ENCODE measurements at regions not wholly inside any gene's neighbourhood (a gene's known extent, or its start where the extent isn't known, plus 50 kb on each side); places are given as distances from the start of the nearest gene placed in this dataset.
"Not testable (repeated sequence)": the region's sequence is repeated elsewhere in the genome, so short reads cannot be mapped to it uniquely, and the experiment has no call there.

GRCh38 chr11:114949614-114950351, 271.5 kb downstream of the NXPE2 start:
- Mint-ChIP-seq H3K27ac (no peak overlapping the region), H3K4me3 (no peak overlapping the region), H3K27me3 (no peaks in the 10 kb centered on the region), H3K4me1 (no peaks in the 10 kb centered on the region), H3K36me3 (ENCODE audit: low read depth) (no peaks in the 10 kb centered on the region)
- ATAC-seq (no peak), DNase-seq (no peak)
- H3K9me3 ChIP-seq (ENCODE audit: control insufficient read depth, low read length, poor library complexity, severe bottlenecking), result no peaks in the 10 kb centered on the region

- no peaks in the 10 kb centered on the region for H3K9me3 ChIP-seq (ENCODE audit: control insufficient read depth, low read length, poor library complexity, severe bottlenecking)
- no peak overlapping the region for H3K4me3 Mint-ChIP-seq
- no peaks in the 10 kb centered on the region for H3K36me3 Mint-ChIP-seq (ENCODE audit: low read depth)
- no peak for ATAC-seq
- no peak overlapping the region for H3K27ac Mint-ChIP-seq
- no peak for DNase-seq
- no peaks in the 10 kb centered on the region for H3K4me1 Mint-ChIP-seq
- H3K27me3 Mint-ChIP-seq, result no peaks in the 10 kb centered on the region
These were observed 274.7 kb downstream of the NXPE2 start for GRCh38 chr11:114953039-114953438.

- no peak overlapping the region for H3K4me3 Mint-ChIP-seq
- H3K4me1 Mint-ChIP-seq, result no peaks in the 10 kb centered on the region
- H3K27me3 Mint-ChIP-seq, result no peaks in the 10 kb centered on the region
These were observed 277.6 kb downstream of the NXPE2 start for GRCh38 chr11:114955923-114956322.

GRCh38 chr11:114956566-114956965, 278.2 kb downstream of the NXPE2 start:
- Mint-ChIP-seq H3K4me3 (no peak overlapping the region), H3K27me3 (no peaks in the 10 kb centered on the region), H3K27ac (no peak overlapping the region), H3K4me1 (no peaks in the 10 kb centered on the region), H3K36me3 (ENCODE audit: low read depth) (no peaks in the 10 kb centered on the region)
- DNase-seq (no peak), ATAC-seq (no peak)
- no peaks in the 10 kb centered on the region for H3K9me3 ChIP-seq (ENCODE audit: control insufficient read depth, low read length, poor library complexity, severe bottlenecking)

More at GRCh38 chr11:114955923-114956322, 277.6 kb downstream of the NXPE2 start:
- DNase-seq (no peak), ATAC-seq (no peak)
- Mint-ChIP-seq H3K27ac (no peak overlapping the region), H3K36me3 (ENCODE audit: low read depth) (no peaks in the 10 kb centered on the region)
- no peaks in the 10 kb centered on the region for H3K9me3 ChIP-seq (ENCODE audit: control insufficient read depth, low read length, poor library complexity, severe bottlenecking)

GRCh38 chr11:114959953-114960505, 281.7 kb downstream of the NXPE2 start:
- no peaks in the 10 kb centered on the region for H3K36me3 Mint-ChIP-seq (ENCODE audit: low read depth)
- H3K4me1 Mint-ChIP-seq, result no peaks in the 10 kb centered on the region
- H3K27ac Mint-ChIP-seq, result no peak overlapping the region

GRCh38 chr11:114960819-114961218, 282.5 kb downstream of the NXPE2 start:
- H3K9me3 ChIP-seq (ENCODE audit: control insufficient read depth, low read length, poor library complexity, severe bottlenecking); DNase-seq; H3K36me3 Mint-ChIP-seq (ENCODE audit: low read depth); ATAC-seq; H3K4me1 Mint-ChIP-seq; H3K4me3 Mint-ChIP-seq; H3K27me3 Mint-ChIP-seq; H3K27ac Mint-ChIP-seq: not testable (repeated sequence)

More at GRCh38 chr11:114959953-114960505, 281.7 kb downstream of the NXPE2 start:
- H3K9me3 ChIP-seq (ENCODE audit: control insufficient read depth, low read length, poor library complexity, severe bottlenecking), result no peaks in the 10 kb centered on the region
- Mint-ChIP-seq H3K4me3 (no peak overlapping the region), H3K27me3 (no peaks in the 10 kb centered on the region)
- DNase-seq, result no peak
- ATAC-seq, result no peak

GRCh38 chr11:114964676-114965214, 286.4 kb downstream of the NXPE2 start:
- no peak for ATAC-seq
- Mint-ChIP-seq H3K27me3 (no peaks in the 10 kb centered on the region), H3K4me3 (no peak overlapping the region)

GRCh38 chr11:114970927-114971645, 292.8 kb downstream of the NXPE2 start:
- no peak overlapping the region for H3K4me3 Mint-ChIP-seq
- H3K36me3 Mint-ChIP-seq (ENCODE audit: low read depth), result no peaks in the 10 kb centered on the region
- no peaks in the 10 kb centered on the region for H3K4me1 Mint-ChIP-seq
- H3K27ac Mint-ChIP-seq, result no peak overlapping the region
- H3K27me3 Mint-ChIP-seq, result no peaks in the 10 kb centered on the region
- ATAC-seq (no peak), DNase-seq (no peak)
- no peaks in the 10 kb centered on the region for H3K9me3 ChIP-seq (ENCODE audit: control insufficient read depth, low read length, poor library complexity, severe bottlenecking)

More at GRCh38 chr11:114964676-114965214, 286.4 kb downstream of the NXPE2 start:
- H3K9me3 ChIP-seq (ENCODE audit: control insufficient read depth, low read length, poor library complexity, severe bottlenecking), result no peaks in the 10 kb centered on the region
- H3K27ac Mint-ChIP-seq, result no peak overlapping the region
- no peaks in the 10 kb centered on the region for H3K4me1 Mint-ChIP-seq
- no peaks in the 10 kb centered on the region for H3K36me3 Mint-ChIP-seq (ENCODE audit: low read depth)
- no peak for DNase-seq

- H3K36me3 Mint-ChIP-seq (ENCODE audit: low read depth), result no peaks in the 10 kb centered on the region
- H3K4me1 Mint-ChIP-seq, result no peaks in the 10 kb centered on the region
- no peak overlapping the region for H3K4me3 Mint-ChIP-seq
- DNase-seq (no peak), ATAC-seq (no peak)
- no peak overlapping the region for H3K27ac Mint-ChIP-seq
- H3K27me3 Mint-ChIP-seq, result no peaks in the 10 kb centered on the region
- no peaks in the 10 kb centered on the region for H3K9me3 ChIP-seq (ENCODE audit: control insufficient read depth, low read length, poor library complexity, severe bottlenecking)
These were observed 293.8 kb downstream of the NXPE2 start for GRCh38 chr11:114972105-114972504.

- Mint-ChIP-seq H3K36me3 (ENCODE audit: low read depth) (no peaks in the 10 kb centered on the region), H3K4me3 (no peak overlapping the region), H3K4me1 (no peaks in the 10 kb centered on the region), H3K27me3 (no peaks in the 10 kb centered on the region), H3K27ac (no peak overlapping the region)
- no peak for ATAC-seq
- no peak for DNase-seq
- no peaks in the 10 kb centered on the region for H3K9me3 ChIP-seq (ENCODE audit: control insufficient read depth, low read length, poor library complexity, severe bottlenecking)
These were observed 299.3 kb downstream of the NXPE2 start for GRCh38 chr11:114977651-114978050.

GRCh38 chr11:114982141-114982540, 303.8 kb downstream of the NXPE2 start:
- no peak overlapping the region for H3K27ac Mint-ChIP-seq
- no peaks in the 10 kb centered on the region for H3K9me3 ChIP-seq (ENCODE audit: control insufficient read depth, low read length, poor library complexity, severe bottlenecking)
- no peaks in the 10 kb centered on the region for H3K4me1 Mint-ChIP-seq
- no peaks in the 10 kb centered on the region for H3K36me3 Mint-ChIP-seq (ENCODE audit: low read depth)
- H3K4me3 Mint-ChIP-seq, result no peak overlapping the region
- DNase-seq (no peak), ATAC-seq (no peak)
- no peaks in the 10 kb centered on the region for H3K27me3 Mint-ChIP-seq

- DNase-seq (no peak), ATAC-seq (no peak)
- H3K9me3 ChIP-seq (ENCODE audit: control insufficient read depth, low read length, poor library complexity, severe bottlenecking), result no peaks in the 10 kb centered on the region
- Mint-ChIP-seq H3K27ac (no peak overlapping the region), H3K36me3 (ENCODE audit: low read depth) (no peaks in the 10 kb centered on the region), H3K4me1 (no peaks in the 10 kb centered on the region), H3K27me3 (no peaks in the 10 kb centered on the region), H3K4me3 (no peak overlapping the region)
These were observed 306.4 kb downstream of the NXPE2 start for GRCh38 chr11:114984611-114985163.

- Mint-ChIP-seq H3K4me3 (no peak overlapping the region), H3K36me3 (ENCODE audit: low read depth) (no peaks in the 10 kb centered on the region), H3K27ac (no peak overlapping the region)
These were observed 308.0 kb downstream of the NXPE2 start for GRCh38 chr11:114986365-114986764.

More at GRCh38 chr11:114986365-114986764, 308.0 kb downstream of the NXPE2 start:
- H3K9me3 ChIP-seq (ENCODE audit: control insufficient read depth, low read length, poor library complexity, severe bottlenecking), result no peaks in the 10 kb centered on the region
- Mint-ChIP-seq H3K27me3 (no peaks in the 10 kb centered on the region), H3K4me1 (no peaks in the 10 kb centered on the region)
- no peak for DNase-seq
- no peak for ATAC-seq
